Panc1 (cell line): ENCODE measurements at regions not wholly inside any gene's neighbourhood (a gene's known extent, or its start where the extent isn't known, plus 50 kb on each side); places are given as distances from the start of the nearest gene placed in this dataset.

ENCODE experiments used
- ATAC-seq: fragments of 200-7000 bp; cut with Tn5 transposase; 2 replicates; pipeline ENCODE4 v1.9.1; 2020; ENCODE audit warnings: mild to moderate bottlenecking, moderate library complexity
- BruUV-seq: library from RNA; stranded (reverse); fragments of 400-500 nt; replicated peaks from 2 replicates; lab custom pipeline; 2021; lab: Mats Ljungman, UMichigan
- CTCF ChIA-PET: fragments of 300-600 bp; sonication (Branson Sonifier 250); formaldehyde crosslinking; loops from one replicate; lab custom pipeline; 2022; ENCODE audit warnings: antibody characterized with exemption; lab: Charles Lee
- POLR2A ChIA-PET: fragments of 300-600 bp; sonication (Branson Sonifier 250); formaldehyde crosslinking; loops from one replicate; lab custom pipeline; 2022; ENCODE audit warnings: antibody characterized with exemption; lab: Charles Lee
- DNase-seq: peaks from one replicate; pipeline ENCODE4 v3.0.0-alpha.2; 2010; ENCODE audit warnings: low read depth, low spot score
- H3K27ac ChIP-seq: 2 replicates; pipeline ENCODE4 v1.5.1; 2011; ENCODE audit warnings: mild to moderate bottlenecking, low read length, inconsistent platforms
- H3K27me3 ChIP-seq: fragments of 200-500 bp; sonication (Bioruptor generic); 2 replicates; pipeline ENCODE4 v1.6.0; 2014; ENCODE audit warnings: low read length, inconsistent platforms; ENCODE audit not compliant: control insufficient read depth, insufficient read depth
- H3K36me3 ChIP-seq: fragments of 200-500 bp; sonication (Bioruptor generic); 2 replicates; pipeline ENCODE4 v1.5.1; 2014; ENCODE audit warnings: inconsistent platforms, mild to moderate bottlenecking, low read length, moderate library complexity; ENCODE audit not compliant: control insufficient read depth, insufficient read depth
- H3K4me1 ChIP-seq: 2 replicates; pipeline ENCODE4 v1.5.1; 2011; ENCODE audit warnings: inconsistent platforms, mild to moderate bottlenecking, low read length, moderate library complexity; ENCODE audit not compliant: control insufficient read depth, insufficient read depth
- H3K4me3 ChIP-seq, 2 experiments: 2 replicates each; pipeline ENCODE4 v1.5.1; 2011 to 2012; ENCODE audit warnings: low read depth in 2 of 2, low read length in 2 of 2, mild to moderate bottlenecking in 2 of 2, inconsistent platforms in 1 of 2, moderate library complexity in 1 of 2
- H3K9me3 ChIP-seq: fragments of 200-500 bp; sonication (Bioruptor generic); 2 replicates; pipeline ENCODE4 v1.5.1; 2014; ENCODE audit warnings: low read depth, mild to moderate bottlenecking, inconsistent platforms, low read length, moderate library complexity; ENCODE audit not compliant: control insufficient read depth, insufficient read depth
- POLR2AphosphoS5 ChIP-seq: IDR thresholded peaks from 2 replicates; pipeline ENCODE4 v1.6.1; 2012; ENCODE audit warnings: mild to moderate bottlenecking, low read depth, low read length, moderate library complexity
- REST ChIP-seq, 2 experiments: IDR thresholded peaks; 2 replicates each; pipeline ENCODE4 v1.6.1; 2011 to 2012; ENCODE audit warnings: low read depth in 2 of 2, control low read depth in 1 of 2, low read length in 1 of 2, mild to moderate bottlenecking in 1 of 2, moderate library complexity in 1 of 2; ENCODE audit not compliant: insufficient read depth in 1 of 2
- SIN3A ChIP-seq: IDR thresholded peaks from 2 replicates; pipeline ENCODE4 v1.6.1; 2012; ENCODE audit warnings: low read depth, mild to moderate bottlenecking, low read length, moderate library complexity, borderline replicate concordance; ENCODE audit not compliant: insufficient read depth
- TCF7L2 ChIP-seq: IDR thresholded peaks from 2 replicates; pipeline ENCODE4 v1.6.1; 2011; ENCODE audit warnings: mild to moderate bottlenecking, low read depth, low read length, inconsistent platforms
- in situ Hi-C: cut with HindIII; loops from 2 replicates; pipeline ENCODE4 v1.10.0; 2016; ENCODE audit warnings: low sequenced_read_pairs, low pct_unique_long_range_greater_than_20kb
- intact Hi-C: fragments of 100-400 bp; cut with micrococcal nuclease; formaldehyde crosslinking; loops from one replicate; pipeline ENCODE4 v1.10.0; 2022; ENCODE audit not compliant: unreplicated experiment
- TF ChIP-seq, protein P1 (sequence below): fragments of 450-650 bp; IDR thresholded peaks from 2 replicates; pipeline ENCODE4 v1.5.1; 2017; ENCODE audit warnings: mild to moderate bottlenecking

GRCh38 chrX:42616981-42617380 lies 161.0 kb downstream of the PPP1R2C start:
- no peak for ATAC-seq
- BruUV-seq: no TSS peak
- Histone ChIP-seq H3K27ac (no peak overlapping the region), H3K9me3 (no peaks in the 10 kb centered on the region), H3K4me1 (no peaks in the 10 kb centered on the region), H3K27me3 (no peaks in the 10 kb centered on the region), H3K36me3 (no peaks in the 10 kb centered on the region), H3K4me3 (no peak overlapping the region)
- no peak for DNase-seq
- POLR2A ChIA-PET: no interaction called here
- intact Hi-C loops: no loop called here
- in situ Hi-C loops: no loop called here
- CTCF ChIA-PET: no interaction called here
- TF ChIP-seq SIN3A: no peak
- no peak for TF ChIP-seq REST (IDR thresholded peaks at IDR 0.05; ENCODE audit: insufficient read depth in 1 of 2, low read depth in 2 of 2, low read length in 1 of 2)
- TF ChIP-seq POLR2AphosphoS5: no peak
- TF ChIP-seq TCF7L2: no peak
- TF ChIP-seq, protein P1, sequence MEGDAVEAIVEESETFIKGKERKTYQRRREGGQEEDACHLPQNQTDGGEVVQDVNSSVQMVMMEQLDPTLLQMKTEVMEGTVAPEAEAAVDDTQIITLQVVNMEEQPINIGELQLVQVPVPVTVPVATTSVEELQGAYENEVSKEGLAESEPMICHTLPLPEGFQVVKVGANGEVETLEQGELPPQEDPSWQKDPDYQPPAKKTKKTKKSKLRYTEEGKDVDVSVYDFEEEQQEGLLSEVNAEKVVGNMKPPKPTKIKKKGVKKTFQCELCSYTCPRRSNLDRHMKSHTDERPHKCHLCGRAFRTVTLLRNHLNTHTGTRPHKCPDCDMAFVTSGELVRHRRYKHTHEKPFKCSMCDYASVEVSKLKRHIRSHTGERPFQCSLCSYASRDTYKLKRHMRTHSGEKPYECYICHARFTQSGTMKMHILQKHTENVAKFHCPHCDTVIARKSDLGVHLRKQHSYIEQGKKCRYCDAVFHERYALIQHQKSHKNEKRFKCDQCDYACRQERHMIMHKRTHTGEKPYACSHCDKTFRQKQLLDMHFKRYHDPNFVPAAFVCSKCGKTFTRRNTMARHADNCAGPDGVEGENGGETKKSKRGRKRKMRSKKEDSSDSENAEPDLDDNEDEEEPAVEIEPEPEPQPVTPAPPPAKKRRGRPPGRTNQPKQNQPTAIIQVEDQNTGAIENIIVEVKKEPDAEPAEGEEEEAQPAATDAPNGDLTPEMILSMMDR: no peak

GRCh38 chrX:42615161-42615563 lies 162.8 kb downstream of the PPP1R2C start:
- intact Hi-C loops: no loop called here
- no peak for DNase-seq
- H3K36me3 ChIP-seq: no peaks in the 10 kb centered on the region
- POLR2A ChIA-PET: no interaction called here
- no peaks in the 10 kb centered on the region for H3K9me3 ChIP-seq
- no peaks in the 10 kb centered on the region for H3K27me3 ChIP-seq
- in situ Hi-C loops: no loop called here
- no peak for ATAC-seq
- H3K27ac ChIP-seq: no peak overlapping the region
- no TSS peak for BruUV-seq
- TF ChIP-seq, protein P1: peak; percentile 6; the same call in 1 of the 2 replicates
- no peak for TF ChIP-seq REST (IDR thresholded peaks at IDR 0.05; ENCODE audit: insufficient read depth in 1 of 2, low read depth in 2 of 2, low read length in 1 of 2)
- CTCF ChIA-PET: no interaction called here
- H3K4me1 ChIP-seq: no peaks in the 10 kb centered on the region
- H3K4me3 ChIP-seq: no peak overlapping the region
